ENCODE measurements at regions not wholly inside any gene's neighbourhood (a gene's known extent, or its start where the extent isn't known, plus 50 kb on each side); places are given as distances from the start of the nearest gene placed in this dataset.

- Histone ChIP-seq H3K27me3 (replicated peaks; ENCODE audit: control insufficient read depth, insufficient read depth, low read length) (no peaks in the 10 kb centered on the region), H3K4me3 (replicated peaks; ENCODE audit: low read depth, low read length) (no peak overlapping the region), H3K36me3 (ENCODE audit: control insufficient read depth, insufficient read depth, low read length) (no peaks in the 10 kb centered on the region)
- no peak for DNase-seq (ENCODE audit: extremely low read depth, insufficient read length)
- TF ChIP-seq CTCF (IDR thresholded peaks at IDR 0.05; ENCODE audit: insufficient read depth, low read length, poor library complexity, severe bottlenecking) = no peak
Observed at GRCh38 chr3:79902151-79902550, 134.4 kb upstream of the ROBO1 start.

- no peak for TF ChIP-seq CTCF (IDR thresholded peaks at IDR 0.05; ENCODE audit: insufficient read depth, low read length, poor library complexity, severe bottlenecking)
- H3K4me3 ChIP-seq (replicated peaks; ENCODE audit: low read depth, low read length) = no peak overlapping the region
- no peak for DNase-seq (ENCODE audit: extremely low read depth, insufficient read length)
- H3K27me3 ChIP-seq (replicated peaks; ENCODE audit: control insufficient read depth, insufficient read depth, low read length) = no peaks in the 10 kb centered on the region
- H3K36me3 ChIP-seq (ENCODE audit: control insufficient read depth, insufficient read depth, low read length) = no peaks in the 10 kb centered on the region
Observed at GRCh38 chr3:79898907-79899306, 131.1 kb upstream of the ROBO1 start.

- no peaks in the 10 kb centered on the region for H3K36me3 ChIP-seq (ENCODE audit: control insufficient read depth, insufficient read depth, low read length)
- no peak for DNase-seq (ENCODE audit: extremely low read depth, insufficient read length)
- no peak for TF ChIP-seq CTCF (IDR thresholded peaks at IDR 0.05; ENCODE audit: insufficient read depth, low read length, poor library complexity, severe bottlenecking)
- H3K4me3 ChIP-seq (replicated peaks; ENCODE audit: low read depth, low read length) = no peak overlapping the region
- H3K27me3 ChIP-seq (replicated peaks; ENCODE audit: control insufficient read depth, insufficient read depth, low read length) = no peaks in the 10 kb centered on the region
Observed at GRCh38 chr3:79896086-79896485, 128.3 kb upstream of the ROBO1 start.

GRCh38 chr3:79887213-79887612, 119.4 kb upstream of the ROBO1 start:
- Histone ChIP-seq H3K27me3 (replicated peaks; ENCODE audit: control insufficient read depth, insufficient read depth, low read length) (no peaks in the 10 kb centered on the region), H3K4me3 (replicated peaks; ENCODE audit: low read depth, low read length) (no peak overlapping the region), H3K36me3 (ENCODE audit: control insufficient read depth, insufficient read depth, low read length) (no peaks in the 10 kb centered on the region)
- no peak for TF ChIP-seq CTCF (IDR thresholded peaks at IDR 0.05; ENCODE audit: insufficient read depth, low read length, poor library complexity, severe bottlenecking)
- DNase-seq (ENCODE audit: extremely low read depth, insufficient read length) = no peak

- H3K27me3 ChIP-seq (replicated peaks; ENCODE audit: control insufficient read depth, insufficient read depth, low read length) = no peaks in the 10 kb centered on the region
- no peak for TF ChIP-seq CTCF (IDR thresholded peaks at IDR 0.05; ENCODE audit: insufficient read depth, low read length, poor library complexity, severe bottlenecking)
- no peaks in the 10 kb centered on the region for H3K36me3 ChIP-seq (ENCODE audit: control insufficient read depth, insufficient read depth, low read length)
- no peak overlapping the region for H3K4me3 ChIP-seq (replicated peaks; ENCODE audit: low read depth, low read length)
- no peak for DNase-seq (ENCODE audit: extremely low read depth, insufficient read length)
Observed at GRCh38 chr3:79886204-79886603, 118.4 kb upstream of the ROBO1 start.

GRCh38 chr3:79885407-79885806, 117.6 kb upstream of the ROBO1 start:
- no peaks in the 10 kb centered on the region for H3K27me3 ChIP-seq (replicated peaks; ENCODE audit: control insufficient read depth, insufficient read depth, low read length)
- DNase-seq (ENCODE audit: extremely low read depth, insufficient read length) = no peak
- TF ChIP-seq CTCF (IDR thresholded peaks at IDR 0.05; ENCODE audit: insufficient read depth, low read length, poor library complexity, severe bottlenecking) = no peak
- H3K4me3 ChIP-seq (replicated peaks; ENCODE audit: low read depth, low read length) = no peak overlapping the region
- no peaks in the 10 kb centered on the region for H3K36me3 ChIP-seq (ENCODE audit: control insufficient read depth, insufficient read depth, low read length)

Data from GM06990 (cell line).